ENCODE measurements at regions not wholly inside any gene's neighbourhood (a gene's known extent, or its start where the extent isn't known, plus 50 kb on each side); places are given as distances from the start of the nearest gene placed in this dataset.
A peak's percentile ranks its signal among the peaks of the same experiment; 100 is the strongest.

DNA sequence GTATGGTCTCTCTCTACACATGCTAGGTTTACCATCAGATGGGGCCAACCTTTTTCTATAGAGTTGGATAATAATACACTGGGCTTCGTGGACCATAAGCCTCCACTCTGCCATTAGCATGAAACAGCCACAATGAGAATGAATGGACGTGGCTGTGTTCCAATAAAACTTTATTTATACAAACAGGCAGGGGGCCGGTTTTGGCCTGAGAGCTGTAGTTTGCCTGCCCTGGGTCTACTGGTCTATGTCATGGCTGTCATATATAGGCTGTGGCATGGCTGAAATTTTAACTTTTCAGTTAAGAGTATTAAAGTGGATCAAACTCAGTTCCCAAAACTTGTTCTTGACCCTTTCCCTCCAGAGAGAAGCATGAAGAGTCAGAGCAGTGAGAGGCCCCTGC, 120.3 kb upstream of the MYL2 start:
- no peak for DNase-seq (ENCODE audit: low read depth)

DNA sequence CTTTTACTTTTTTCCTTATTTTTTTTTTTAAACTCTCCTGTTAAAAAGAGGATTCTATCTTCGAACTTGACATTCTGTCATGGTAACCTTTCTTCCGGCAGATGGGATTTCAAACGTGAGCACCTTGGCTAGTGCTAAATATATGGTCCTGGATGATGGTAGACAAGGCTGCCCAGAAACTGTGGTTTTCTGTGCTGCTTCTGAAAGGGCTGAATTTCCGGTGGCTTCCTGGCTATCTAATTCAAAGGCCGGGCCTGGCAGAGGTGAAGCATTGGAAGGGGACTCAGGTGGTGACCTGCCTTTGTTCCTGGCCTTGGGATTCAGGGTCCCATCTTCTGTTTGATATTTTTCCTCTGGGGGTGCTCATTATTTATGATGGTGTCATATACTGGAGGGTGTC, 118.6 kb upstream of the MYL2 start:
- no peak for DNase-seq (ENCODE audit: low read depth)

DNA sequence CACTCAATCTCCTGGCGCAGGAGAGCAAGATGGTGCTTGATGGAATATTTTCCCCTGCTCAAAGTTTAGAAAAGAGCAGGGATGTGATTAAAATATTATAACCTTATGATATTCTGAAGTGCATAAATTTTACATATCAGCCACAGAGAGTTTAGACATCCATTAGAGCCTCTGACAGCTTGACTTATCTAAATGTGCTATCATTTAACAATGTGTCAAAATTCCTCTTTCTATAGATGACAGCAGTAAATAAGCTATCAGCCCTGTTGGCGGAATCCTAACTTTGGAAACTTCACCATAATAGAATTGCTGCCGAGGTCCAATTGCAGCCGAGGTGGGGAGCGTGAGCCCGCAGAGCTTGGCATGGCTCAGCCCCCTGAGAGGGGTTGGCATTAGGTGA, 117.7 kb upstream of the MYL2 start:
- DNase-seq (ENCODE audit: low read depth), result no peak

DNA sequence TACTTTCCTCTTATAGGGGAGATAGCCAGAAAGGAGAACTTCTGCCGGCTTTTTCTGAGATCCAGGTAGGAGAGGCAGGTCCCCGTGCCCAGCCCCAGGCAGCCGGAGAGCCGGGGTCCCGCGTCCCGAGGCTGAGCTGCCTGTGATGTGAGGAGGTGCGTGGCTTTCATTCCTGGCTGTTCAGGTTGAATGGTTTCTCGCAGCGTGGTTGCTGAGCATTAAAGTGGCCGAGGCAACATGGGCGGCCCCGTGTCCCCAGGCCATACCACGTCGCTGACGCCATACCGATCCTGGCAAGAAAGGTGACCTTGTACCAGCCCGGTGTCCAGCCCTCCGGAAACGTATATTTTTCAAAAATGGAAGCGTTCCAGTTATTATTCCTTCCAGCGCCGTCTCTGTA, 116.7 kb upstream of the MYL2 start:
- DNase-seq (ENCODE audit: low read depth), result no peak

DNA sequence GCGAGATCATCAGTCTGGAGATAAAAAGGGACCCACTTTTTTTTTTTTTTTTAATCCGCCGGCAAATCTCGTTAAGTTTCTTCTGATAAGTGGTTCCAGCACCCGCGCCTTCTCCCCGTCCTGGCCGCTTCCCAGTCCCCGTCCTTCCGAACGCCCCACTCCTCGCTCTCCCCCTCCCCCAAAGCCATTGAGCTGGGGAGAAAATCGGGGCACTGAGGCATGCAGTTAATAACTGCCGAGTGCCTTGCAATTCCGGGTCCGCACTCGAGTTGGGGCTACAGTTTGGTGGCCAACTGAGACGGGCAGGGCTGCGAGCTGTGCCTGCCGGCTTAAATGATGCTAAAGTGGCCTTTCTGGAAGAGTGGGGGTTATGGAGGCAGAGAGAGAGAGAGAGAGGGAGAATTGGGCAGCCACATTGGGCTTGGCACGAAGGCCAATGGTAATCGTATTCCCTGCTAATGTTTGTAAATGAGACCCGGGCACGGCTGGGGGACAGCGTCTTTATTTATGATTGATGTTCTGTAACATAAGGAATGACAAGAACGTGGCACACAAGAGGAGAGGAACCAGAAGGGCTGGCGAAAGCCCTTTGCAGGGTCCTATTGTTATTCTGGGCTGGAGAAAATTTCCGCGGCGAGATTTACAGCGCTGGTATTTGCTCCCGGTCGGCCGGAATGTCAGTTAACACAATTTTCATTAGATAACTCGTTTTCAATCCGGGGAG, 115.4 kb upstream of the MYL2 start:
- no peak for DNase-seq (ENCODE audit: low read depth)

DNA sequence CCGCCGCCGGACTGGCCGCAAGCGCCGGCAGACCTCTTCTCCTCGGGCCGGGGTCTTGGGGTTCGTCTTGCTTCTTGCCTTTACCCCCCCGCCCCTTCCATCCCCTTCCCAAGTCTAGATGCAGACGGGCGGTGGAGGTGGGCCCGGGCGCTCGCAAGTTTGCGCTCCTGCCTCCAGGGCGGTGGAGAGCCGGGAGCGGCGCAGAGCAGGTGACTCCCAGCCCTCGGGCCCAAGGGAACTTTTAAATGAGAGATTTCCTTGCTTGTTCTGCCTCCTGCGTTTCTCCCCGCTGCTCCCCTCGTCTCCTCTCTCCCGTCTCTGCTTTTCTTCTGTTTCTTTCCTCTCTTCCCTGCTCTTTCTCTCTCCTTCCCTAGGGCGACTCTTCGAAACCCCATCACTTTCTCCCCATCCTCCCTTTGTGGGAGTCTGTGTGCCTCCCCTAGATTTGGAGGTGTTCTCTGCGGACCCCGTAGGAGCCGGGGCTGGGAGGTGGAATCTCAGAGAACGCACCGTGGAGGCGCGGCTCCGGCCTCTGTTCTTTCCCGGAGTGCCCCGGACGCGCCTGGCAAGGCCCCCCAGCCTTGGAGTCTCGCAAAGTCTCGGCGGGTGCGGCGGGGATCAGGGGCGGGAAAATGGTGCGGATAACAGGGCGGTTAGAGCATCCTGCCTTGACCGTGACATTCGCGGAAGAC, 114.7 kb upstream of the MYL2 start:
- no peak for DNase-seq (ENCODE audit: low read depth)

DNA sequence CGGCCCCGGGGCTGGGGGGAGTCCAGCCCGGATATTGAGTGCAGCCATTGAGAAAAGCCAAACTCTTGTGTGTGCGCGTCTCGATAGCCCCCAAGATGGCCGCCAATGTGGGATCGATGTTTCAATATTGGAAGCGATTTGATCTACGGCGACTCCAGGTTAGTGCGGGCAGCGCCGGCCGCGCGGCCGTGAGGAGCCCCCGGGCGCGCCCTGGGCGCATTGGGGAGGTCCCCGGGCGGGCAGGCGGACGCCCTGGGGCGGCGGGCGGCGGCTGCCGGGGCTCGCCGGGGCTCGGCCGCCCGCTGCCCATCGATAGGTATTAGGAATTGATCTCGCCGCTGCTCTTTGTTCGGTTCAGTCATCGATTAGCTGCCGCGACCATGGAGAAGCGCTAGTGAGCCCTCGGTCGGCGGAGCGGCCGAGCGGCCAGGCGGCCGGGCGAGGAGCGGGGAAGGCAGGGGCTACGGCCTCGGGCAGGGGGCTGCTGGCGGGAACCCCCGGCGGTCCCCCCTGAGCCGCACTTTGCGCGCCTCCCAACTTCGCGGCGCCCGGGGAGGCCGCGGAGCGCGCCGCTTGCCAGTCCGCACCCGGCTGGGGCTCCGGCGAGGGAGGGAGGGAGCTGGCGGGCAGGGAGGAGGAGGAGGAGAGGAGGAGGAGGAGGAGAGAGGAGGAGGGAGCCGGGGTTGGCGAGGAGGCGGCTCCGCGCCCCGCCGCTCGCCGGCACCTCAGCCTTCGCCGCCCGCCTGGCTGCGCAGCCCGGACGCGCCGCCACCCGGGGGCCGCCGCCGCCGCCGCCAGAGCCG, 113.9 kb upstream of the MYL2 start, which contains the start of gene CUX2:
Gene CUX2, plus strand, starts transcription at position 83 of the 803 bp plus-strand sequence.
- DNase-seq (ENCODE audit: low read depth), result no peak

DNA sequence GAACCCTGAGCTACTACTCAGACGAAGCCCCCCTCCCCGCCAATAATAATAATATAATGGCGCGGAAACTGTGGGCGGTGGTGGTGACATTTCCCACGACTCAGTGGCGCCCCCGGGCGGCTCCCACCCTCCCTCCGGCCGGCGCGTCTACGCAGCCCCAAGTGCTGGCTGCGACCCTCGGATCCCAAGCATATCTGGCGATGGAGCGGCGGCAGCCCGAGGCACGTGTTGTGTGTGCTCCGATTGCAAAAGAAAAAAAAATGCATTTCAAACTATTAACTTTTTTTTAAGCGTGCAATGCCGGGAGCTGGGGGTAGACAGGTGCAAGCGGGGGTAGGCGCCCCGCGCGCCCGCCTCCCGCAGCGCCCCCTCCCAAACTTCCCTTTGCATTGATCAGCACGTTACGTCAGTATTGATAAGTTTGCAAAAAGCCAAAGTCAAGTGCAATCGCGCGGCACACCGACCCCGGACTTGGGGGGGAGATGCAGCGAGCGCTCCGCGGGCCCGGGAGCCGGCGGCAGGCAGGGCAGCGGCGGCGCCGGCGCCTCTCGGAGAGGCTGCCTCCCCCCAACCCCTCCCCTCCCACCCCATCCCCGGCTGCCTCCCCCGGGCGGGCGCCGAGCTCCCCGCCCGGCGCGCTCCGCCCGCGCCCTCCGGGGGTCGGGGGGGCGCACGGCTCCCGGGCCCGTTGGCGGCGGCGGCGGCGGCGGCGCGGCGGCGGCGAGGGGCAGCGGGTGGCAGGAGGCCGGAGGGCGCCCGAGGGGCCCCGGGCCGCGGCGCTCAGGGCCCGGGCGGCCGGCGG, 113.1 kb upstream of the MYL2 start:
- no peak for DNase-seq (ENCODE audit: low read depth)

DNA sequence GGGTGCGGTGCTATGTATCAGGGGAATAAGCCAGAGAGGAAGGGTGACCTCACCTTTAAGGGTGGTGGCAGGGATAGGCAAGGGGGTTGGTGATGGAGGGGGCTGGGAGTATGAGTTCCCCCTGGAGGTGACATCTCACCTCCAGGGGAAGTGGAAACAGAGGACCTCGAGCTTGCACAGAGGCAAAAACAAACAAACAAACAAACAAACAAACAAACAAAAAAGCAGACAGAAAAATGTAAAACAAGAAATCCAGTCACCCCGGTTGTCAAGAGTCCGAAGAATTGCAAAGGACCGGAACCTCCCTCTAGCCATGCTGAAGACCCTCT, 112.2 kb upstream of the MYL2 start:
- DNase-seq (ENCODE audit: low read depth), result no peak

DNA sequence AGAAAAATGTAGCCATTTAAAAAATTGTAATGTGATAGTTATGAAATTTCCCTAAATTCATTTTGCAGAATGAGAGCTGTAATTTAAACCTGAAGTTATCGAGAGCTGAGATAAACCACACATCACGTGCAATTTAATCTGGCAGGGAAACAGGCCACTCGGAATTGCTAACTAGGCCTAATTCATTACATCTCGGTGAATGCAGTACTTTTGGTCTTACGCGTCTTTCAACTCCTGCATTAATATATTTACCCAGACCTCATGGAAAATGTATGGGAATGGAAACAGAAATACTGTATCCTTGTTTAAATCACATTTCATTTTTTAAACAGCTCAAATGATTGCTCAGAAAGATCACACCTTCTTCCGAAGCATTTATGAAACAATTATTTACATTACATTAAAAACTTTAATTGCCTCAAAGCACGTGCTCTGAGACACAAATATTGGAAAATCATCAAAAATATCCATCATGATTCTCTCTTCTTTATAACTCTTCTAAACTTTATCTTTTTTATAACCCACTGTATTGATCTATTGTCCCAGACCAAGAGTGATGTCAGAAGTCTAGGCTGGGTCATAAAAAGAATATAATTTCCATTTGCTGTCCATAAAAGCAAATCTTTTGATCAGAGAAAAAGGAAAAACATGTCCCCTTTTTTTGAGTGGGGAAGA, 111.7 kb upstream of the MYL2 start:
- no peak for DNase-seq (ENCODE audit: low read depth)

DNA sequence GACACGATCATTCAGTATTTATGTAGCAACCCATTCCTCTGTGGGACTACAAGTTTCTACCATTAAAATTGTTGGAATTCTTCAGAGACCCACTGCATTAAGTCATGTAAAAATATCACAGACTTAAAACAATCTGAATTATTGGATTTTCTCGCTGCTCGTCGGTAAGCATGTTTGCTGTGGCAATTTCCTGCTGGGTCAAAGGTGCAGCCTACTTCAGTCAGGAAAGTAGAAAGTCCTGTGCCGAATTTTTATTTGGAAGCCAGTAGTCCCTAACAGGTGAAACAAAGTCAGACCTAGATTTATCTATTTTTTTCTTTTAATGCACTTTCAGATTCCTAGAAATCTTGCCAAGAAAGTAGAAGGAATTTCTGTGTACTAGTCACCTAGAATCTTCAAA, 110.4 kb upstream of the MYL2 start:
- DNase-seq (ENCODE audit: low read depth), result no peak

DNA sequence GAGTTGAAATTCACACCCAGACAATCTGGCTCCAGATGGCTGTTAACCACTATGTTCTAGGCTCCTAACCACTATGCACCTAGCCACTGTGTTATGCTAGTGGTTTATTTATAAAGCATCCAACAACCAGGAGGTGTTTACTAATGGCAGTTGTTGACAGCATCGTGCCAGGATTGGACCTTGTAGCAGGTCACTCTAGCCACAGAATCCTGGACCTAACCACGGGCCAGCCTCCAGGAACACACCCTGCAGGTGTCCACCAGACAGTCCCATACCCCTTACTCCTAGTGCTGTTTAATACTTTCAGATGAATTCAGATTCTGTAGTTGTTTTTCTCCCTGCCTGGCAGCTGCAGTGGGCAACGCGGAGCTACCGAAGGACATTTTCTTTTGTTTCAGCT, 109.4 kb upstream of the MYL2 start:
- DNase-seq (ENCODE audit: low read depth), result no peak

DNA sequence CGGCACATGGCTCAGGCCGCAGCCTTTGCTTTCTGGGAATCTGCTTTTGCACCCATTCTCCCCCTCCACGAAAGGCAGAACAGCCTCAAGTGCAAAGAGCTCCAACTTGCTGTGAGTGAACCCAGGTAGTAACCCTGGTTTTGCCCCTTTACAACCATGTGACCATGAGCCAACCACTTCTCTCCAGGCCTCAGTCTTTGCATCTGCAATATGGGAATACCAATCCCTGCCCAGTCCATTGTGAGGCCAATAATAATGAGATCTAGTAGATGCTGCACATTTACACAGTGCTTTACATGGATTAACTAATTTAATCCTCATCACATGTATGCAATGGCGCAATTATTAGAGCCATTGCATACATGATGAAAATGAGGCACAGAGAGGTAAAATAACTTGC, 108.9 kb upstream of the MYL2 start:
- DNase-seq (ENCODE audit: low read depth), result no peak

DNA sequence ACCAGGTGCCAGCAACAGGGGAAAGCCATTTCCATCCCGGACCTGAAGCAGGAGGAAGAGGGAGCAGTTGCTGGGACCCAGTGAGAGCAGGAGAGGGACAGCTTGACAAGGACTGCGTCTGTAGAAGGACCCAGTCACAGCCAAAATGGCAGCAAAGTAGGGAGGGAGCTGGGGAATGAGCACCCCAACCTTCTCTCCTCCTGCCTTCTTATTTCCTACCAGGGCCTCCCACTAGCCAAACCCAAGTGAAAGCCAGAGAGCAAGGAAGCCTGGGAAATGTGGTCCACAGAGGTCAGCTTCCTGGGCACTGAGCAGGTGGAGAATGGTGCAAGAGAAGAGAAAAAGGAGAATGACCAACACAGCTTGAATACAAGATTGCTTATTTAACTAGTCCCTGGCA, 108.5 kb upstream of the MYL2 start:
- DNase-seq (ENCODE audit: low read depth), result no peak

DNA sequence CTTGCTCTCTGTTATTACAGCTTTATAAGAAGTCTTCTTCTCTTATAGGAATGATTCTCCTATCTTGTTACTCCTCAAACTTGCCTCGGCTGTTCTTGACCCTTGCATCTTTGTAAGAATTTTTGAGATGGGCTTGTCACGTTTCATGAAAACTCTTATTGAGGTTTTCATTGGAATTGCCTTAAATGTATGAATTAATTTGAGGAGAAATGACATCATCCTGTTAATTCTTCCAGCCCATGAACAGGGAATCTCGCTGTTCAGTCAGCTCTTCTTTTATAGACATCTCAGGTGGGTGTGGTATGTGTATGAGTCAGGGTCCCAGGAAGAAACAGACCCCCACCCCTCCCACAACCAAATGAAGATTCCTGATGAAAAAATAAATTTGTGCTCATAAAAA, 107.1 kb upstream of the MYL2 start:
- no peak for DNase-seq (ENCODE audit: low read depth)

DNA sequence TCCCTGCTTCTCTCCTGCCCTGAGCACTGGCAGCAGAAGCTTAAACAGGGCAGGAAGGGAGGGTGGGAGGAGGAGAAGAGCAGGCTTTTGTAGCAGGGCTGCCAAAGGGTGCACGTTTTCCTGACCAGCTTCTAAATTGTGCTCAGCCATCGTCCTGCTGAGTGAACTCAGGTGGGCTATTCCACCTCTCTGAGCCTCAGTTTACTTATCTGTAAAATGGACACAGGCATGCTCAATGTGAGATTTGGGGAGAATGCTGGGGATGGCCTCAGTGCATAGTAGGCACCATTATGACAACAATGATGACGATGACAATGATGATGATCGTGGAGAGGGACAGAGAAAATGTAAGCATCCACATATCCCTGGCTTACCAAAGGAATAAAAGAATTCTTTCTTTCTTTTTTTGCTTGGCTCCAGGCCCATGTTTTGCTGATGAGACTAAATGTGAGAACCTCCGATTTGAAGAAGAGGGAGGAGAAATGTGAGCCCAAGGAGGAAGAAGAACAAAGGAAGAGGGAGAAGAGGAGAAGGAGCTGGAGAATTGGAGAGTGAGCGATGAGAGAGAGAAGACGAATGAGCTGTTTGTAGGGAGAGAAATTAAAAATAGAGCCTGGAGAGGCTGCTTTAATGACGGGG, 105.5 kb upstream of the MYL2 start:
- no peak for DNase-seq (ENCODE audit: low read depth)

DNA sequence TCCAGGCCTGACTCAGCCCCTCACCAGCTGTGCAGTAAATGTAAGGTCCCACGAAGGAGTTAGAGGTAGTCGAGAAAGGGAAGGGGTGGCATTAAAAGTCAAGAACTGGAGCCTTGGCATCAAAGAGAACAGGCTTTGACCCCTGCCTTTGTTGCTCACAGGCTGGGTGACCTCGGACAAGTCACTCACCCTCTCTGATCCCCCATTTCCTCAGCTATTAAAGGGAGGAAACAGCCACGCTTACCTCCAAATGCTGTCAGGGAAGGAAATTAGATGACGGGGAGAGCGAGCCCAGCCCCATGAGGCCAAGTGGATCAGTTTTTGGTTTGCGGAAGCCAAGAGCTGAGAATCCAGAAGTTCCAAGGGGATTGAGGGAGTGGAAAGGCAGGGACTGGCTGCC, 104.9 kb upstream of the MYL2 start:
- DNase-seq (ENCODE audit: low read depth), result no peak

DNA sequence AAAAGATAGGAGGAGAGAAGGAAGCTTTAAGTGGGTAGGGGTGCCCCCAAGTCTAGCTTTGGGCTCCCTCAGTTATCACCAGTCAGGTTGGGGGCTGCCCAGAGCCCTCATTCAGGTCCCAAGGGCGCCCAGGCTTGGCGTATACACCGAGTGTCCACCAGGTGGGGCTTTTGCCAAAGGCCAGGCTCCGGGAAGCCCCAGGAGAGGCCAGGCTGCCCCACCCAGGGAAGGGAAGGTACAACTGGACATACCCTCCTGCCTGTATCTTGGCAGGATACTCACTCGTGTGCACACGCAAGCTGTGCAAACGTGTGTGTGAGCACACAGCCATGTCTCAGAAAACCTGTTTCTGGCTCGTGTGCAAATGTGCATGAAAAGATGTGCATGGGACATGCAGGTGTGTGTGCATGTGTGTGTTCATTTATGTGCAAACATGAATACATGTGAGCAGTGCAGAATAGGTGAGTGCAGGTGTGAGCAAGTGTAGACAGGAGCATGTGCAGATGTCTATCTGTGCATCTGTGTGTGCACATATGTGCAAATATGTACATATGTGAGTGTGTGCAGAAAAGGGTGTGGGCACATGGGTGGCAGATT, 103.9 kb upstream of the MYL2 start:
- peak; percentile 19 for DNase-seq (ENCODE audit: low read depth)

DNA sequence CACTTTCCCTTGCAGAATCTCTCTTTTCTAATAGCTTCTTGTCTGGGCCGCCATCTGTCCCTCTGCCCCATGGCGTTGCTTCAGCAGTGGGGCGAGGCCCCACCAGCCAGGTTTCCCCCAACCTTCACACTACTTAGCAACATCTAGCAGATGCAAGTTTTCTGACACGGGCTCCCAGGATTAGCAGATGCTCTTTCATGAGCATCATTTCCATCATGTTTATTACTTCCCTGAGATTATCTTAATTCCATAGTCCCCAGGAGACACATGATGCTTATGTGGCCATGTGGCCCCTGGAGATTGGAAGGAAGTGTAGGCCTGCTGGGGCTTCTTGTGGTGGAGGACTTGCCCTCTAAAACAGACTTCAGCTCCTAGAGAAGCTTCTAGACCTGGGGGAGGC, 102.0 kb upstream of the MYL2 start:
- DNase-seq (ENCODE audit: low read depth), result no peak

DNA sequence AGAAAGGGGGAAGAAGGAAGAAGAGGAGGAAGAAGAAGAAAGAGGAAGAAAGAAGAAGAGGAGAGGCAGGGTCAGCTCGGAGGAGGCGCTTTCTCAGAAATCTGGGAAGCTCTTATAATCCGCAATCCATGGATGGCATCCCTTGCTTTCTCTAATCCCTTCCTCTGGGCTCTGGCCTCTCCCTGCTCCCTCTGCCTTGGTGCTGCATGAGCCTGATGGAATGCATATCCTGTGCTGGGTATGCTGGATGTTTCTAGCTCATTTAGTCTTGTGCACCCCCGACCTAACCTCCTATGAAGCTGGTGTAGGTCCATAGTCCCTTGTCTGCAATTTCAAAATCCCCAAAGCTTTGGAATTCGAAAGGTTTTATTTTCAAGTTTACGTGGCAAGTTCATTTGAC, 94.2 kb upstream of the MYL2 start:
- DNase-seq (ENCODE audit: low read depth), result no peak

DNA sequence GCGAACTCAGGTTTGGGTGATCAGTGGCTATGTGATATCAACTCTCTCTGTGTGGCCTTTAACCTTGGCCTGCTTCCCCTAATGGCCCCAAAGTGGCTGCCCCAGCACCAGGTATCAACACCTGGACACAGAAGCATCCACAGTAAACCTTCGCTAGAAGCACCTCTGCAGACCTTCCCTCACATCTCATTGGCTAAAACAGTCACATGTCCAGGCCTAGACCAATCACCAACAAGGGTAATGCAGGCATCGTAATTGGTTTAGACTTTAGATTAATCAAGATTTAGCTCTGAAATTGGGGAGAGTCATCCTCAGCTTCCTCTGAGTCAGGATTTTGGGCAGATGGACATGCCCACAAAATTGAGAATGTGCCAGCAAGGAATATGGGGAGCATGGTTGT, 92.5 kb upstream of the MYL2 start:
- DNase-seq (ENCODE audit: low read depth), result no peak
